GM21619 (cell line): ENCODE measurements at regions not wholly inside any gene's neighbourhood (a gene's known extent, or its start where the extent isn't known, plus 50 kb on each side); places are given as distances from the start of the nearest gene placed in this dataset.

Source experiments
- ATAC-seq: cut with Tn5 transposase; IDR thresholded peaks from one replicate; pipeline ENCODE4 v1.9.1; 2021; ENCODE audit not compliant: unreplicated experiment

DNA sequence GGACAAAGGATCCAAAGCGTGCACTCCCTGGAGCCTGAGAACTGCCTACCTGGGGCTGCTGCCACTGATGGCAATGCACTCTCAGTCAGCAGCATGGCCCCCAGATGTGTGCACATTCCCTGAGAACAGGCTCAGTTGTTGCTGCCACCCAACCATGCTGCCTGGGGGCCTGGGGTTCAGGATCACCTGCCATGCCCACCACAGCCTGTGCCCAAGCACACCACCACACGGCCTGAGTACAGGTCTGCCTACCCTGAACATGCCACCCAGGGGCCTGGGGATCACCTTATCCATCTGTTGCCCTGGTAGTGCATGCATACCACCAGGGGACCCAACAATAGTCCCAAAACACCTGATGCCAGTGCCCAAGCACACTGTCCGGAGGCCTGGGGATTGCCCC lies 1174.5 kb downstream of the SORCS1 start:
- no peak for ATAC-seq

DNA sequence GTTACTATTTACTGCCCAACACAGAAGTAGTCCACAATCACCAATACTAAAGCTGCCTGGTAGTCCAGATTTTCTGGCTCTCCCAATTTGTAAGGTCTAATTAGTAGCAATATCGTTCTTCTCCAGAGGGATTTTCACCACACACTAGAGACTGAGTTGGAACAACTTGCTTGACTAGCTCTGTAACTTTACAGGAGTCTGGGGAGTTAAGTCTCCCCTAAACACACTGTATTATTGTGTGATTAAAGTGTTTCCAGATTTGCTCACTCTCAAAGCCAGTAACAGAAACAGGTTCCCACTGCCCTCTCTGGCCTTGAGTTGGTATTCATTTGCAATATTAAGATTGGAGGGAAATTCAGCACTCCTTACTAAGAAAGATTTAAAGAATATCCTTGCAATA lies 1175.7 kb downstream of the SORCS1 start:
- ATAC-seq = no peak

DNA sequence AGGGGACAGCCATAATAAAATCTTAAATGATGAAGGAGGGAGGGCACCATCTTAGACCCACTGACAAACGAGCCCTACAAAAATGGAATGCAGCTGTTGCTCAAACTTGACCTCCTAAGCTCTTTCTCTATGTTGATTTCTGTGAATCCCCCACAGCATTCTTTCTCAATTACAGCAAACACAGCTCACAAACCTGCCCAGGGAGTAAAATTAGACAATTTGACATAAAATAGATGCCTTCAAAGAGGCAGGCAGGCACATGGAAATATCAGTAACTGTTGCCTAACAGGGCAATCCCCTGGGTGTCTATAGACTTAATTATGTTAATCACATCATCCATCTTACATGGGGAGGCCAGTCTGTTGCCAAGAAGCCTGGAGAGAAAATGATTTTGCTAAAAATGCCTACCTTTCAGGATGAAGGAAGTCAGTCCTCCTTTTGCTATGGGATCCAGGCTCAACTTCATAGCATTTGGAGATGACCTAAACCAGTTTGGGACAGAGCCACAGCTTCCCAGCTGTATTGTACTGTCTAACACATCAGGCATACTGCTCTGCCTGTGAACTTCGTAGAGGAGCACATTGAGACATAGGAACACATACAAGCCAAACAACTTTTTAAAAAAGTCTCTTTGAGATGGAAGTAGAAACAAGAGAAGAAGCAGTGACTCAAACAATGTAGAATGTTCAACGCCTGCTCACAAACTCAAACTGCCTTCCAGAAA lies 1177.4 kb downstream of the SORCS1 start:
- ATAC-seq = no peak

DNA sequence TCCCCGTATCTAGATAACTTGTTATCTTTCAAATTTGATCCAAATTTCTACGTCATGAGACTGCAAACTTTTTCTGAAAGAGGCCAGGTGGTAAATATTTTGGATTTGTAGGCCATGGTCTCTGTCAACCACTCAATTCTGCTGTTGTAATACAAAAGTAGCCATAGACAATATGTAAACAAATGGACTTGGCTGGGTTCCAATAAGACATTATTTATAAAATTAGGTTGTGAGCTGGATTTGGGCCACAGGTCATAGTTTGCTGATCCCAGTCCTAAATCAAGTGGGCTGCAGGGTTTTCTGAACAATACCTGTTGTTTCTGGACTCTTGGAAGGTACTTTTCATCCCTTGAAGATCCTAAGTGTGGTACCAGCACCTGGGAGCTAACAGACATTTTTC lies 1178.0 kb downstream of the SORCS1 start:
- ATAC-seq = no peak

DNA sequence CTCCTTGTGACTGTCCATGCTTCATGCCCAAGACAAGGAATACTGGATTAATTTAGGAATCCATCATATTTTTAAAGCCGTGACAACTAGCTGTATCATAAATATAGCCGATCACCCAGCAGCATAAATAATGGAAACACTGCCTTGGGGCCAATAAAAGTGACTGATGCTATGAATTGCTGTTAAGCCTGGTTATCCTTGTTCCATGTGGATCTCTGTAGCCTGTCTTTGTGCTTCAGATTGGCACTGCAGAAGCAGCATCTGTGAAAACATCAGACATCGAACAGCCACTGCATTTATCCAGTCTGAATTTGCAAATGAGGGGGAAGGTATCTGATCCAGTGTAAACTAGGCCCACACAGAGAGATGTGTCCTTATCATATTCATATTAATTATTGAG lies 1181.8 kb downstream of the SORCS1 start:
- ATAC-seq = no peak

DNA sequence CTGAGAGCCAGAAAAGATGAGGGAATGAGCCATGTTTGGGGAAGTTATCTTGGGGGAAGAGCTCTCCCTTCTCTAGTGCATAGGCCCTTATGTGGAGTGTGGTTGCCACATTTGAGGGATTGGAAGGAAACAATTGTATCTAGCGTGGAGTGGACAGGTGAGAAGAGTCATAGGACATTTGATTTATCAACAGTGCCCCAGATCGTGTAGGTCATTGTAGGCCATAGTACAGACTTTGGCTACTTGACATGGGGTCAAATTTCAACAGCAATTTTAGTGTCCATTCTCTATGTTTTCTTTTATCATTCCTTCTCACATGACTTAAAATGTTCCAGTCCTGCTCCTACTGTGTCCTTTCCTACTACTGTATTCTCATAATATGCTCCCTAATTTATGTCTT lies 1182.8 kb downstream of the SORCS1 start:
- no peak for ATAC-seq

DNA sequence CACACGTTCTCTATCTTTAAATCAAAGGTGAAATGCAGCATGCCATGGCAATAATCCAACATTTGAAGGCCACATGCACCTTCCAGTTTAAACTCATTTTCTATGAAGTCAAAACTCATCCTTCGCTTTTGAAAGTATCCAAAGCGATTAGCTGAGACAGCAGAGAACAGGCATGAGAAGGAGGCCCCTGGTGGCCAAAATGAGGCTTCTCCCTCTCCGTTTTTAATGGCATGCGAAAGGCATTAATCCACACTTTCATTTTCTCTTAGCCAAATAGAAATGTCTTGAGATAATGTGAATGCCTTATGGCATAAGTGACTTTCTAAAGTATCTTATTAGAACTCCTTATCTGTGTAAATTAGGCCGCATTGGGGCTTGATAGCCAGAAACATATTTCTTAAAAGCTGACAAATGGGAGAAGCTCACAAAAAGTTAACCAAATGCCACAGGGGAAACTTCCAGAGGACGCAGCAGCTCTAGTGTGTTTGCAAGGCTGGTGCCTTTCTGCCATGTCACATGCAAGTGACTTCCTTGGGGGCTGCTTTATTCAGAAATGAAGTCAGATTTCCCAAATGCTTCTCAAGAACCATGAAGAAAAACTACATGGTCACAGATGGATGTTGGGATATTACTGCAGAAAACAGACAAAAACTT lies 1189.6 kb downstream of the SORCS1 start:
- ATAC-seq = peak; percentile 80

DNA sequence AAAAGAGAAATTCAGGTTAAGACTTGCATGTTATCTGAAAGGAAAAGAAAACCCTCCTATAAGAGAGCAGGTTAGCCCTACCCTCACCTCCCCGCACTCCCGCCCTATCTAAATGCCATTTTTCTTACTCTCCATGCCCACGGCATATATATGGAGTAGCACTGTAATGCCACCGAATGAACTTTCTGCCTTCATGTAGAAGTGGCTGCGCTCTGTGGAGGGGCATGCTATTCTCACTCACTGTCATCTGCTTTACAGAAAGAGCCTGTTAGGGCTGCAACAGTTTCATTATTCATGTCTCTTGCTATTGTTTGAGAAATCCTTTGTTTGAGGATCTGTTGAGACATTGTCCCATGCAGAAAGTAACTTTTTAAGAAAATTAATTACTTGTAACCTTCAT lies 1190.6 kb downstream of the SORCS1 start:
- no peak for ATAC-seq

DNA sequence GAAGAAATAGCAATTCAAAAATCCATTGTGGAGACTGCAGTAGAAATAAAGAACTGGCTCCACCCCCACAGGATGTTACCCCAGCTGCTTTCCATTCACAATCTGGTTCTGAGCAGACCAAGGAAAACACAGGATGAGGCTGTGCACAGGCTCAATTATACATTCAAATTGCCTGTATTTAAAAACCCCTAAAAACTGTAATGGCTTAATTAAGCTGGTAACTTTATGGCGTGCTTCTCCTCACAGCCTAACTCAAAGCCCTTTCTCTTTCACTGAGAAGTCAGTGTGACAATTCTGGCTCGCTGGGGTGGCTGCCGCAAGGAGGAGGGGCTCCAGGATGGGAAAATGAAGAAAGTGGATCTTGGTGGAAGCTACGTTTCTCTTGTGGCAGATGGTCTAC lies 1191.1 kb downstream of the SORCS1 start:
- no peak for ATAC-seq

DNA sequence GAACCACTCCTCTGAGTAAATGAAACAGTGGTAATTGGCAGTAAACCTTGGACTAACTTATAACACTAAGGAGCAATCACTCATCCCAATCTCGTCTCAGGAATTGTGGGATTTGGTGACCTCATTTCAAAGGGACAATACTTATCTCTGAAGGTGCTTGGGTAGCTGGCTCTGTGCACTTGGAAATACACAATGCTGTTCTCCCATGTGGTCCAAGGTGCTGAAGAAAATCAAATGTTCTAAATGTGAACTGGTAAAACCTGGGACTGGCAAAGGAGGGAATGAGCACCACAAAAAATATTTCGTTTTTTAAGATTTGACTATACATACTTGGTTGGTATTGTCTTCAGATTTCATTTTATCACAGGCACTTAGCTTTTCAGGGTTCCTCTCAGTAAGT lies 1193.0 kb downstream of the SORCS1 start:
- no peak for ATAC-seq

DNA sequence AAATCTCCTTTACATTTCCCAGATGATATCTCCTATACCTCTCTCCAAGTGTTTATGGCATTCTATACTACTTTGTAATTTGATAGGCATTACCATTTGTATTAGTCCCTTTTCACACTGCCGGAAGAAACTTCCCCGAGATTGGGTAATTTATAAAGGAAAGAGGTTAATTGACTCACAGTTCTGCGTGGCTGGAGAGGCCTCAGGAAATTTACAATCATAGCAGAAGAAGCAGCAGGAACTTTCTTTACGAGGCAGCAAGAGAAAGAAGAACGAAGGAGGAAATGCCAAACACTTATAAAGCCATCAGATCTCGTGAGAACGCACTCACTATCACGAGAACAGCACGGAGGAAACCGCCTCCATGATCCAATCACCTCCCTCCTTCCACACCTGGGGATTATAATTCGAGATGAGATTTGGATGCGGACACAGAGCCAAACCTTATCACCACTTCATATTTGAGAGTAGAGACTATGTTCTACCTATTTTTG lies 1194.6 kb downstream of the SORCS1 start:
- no peak for ATAC-seq

DNA sequence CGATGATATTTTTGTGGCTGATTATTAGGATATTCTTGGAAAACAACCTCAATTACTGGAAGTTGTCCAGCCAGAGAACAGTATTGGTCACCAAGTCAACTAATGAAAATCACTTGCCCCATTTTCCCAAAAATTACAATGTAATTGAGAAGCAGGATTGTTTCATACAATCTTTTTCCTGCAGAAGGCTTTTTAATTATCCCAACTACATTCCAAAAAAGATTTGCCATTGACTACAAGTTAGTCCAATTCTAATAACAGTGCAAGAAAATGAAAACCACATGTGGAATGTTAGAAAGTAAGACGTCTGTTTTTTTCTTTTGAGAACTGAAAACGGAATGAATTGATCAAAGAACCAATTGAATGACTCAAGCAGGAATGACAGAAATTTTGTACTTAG lies 1195.8 kb downstream of the SORCS1 start:
- no peak for ATAC-seq

DNA sequence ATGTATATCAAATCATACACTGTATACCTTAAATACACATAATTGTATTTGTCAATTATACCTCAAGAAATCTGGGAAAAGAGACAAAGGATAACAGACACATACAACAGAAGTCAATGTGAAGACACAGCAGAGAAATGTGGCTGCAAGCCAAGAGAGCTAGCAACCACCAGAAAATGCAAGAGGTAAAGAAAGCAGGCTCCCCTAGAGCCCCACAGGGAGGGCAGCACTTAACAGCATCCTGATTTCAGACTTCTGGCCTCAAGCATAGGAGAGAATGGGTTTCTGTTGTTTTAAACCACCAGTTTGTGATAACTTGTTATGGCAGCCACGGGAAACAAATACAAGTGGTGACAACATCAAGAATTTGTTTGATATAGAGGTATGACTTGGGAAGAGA lies 1197.2 kb downstream of the SORCS1 start:
- ATAC-seq = no peak

DNA sequence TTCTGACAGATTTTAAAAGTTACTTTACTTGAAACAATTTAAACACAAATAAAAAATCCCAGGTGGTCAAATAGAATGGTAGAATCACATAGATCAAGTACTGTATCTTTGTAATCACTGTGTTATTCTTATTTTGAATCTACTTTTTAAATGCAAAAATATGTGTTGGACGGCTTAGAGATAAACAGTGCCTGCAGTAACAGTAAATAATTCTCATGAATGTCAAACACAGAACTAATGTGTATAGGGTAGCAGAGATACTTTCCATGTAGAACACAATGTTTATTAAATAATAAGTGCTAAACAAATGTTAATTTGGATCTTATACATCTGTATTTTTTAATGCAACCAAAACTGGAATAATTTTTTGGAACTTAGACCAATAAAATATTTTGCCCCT lies 1199.4 kb downstream of the SORCS1 start:
- ATAC-seq = no peak

DNA sequence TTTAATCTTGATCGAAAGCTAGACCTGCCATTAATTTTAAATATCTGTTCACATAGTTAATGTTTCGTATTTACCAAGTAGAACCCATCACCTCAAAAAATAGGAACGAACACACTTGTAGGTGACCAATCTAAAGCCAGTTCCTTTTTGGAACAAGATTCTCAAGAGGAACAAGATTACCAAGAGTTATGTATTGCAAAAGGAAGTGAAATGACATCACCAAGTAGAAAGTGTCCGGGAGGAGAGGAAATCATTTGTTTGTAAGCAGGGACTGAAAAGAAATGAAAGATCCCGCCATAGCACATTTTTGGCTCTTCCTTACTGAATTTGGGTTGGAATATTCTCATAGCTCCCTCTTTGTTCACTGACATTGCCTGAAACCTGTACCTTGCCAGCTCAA lies 1200.5 kb downstream of the SORCS1 start:
- ATAC-seq = no peak

DNA sequence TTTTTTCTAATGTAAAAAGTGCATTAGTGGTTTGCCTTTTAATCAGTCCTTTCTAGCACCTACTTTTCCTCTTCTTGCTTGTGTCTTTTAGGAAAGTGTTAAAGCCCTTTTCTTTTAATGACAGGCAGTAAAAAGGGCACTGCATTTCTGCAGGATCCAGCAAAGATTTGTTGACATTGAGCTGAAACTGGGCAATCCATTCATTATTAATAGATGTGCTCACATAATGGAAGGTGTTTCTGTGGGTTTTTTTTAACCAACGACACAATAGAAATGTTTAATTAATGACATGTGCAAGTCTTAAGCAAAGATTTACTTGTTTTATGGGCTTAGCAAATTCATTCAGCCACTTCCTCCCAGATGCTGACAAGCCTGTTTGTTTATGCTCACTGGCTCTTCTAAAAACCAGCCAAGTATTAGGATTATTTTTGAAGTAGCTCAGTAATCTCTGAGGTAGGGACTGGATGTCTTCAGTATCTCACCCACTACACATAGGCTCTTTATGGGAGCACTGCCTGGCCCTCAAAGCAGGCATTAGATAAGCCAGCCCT lies 1201.1 kb downstream of the SORCS1 start:
- no peak for ATAC-seq

DNA sequence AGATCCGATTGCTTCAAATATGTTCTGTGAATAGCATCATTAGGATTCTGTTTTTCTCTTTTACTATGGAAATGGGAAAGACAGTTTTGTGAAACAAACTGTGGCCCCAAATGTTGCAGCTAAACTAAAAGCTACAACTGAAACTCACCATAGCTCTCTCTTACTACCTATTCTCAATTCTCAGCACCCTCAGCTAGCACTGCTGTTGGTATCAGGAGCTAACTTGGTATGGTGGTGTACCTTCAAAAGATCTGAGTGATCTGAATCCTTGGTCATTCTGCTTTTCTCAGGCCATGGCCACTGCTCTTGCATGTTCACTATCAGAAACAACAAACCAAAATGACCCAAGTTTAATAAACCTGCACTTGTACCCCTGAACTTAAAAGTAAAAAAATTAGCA lies 1208.0 kb downstream of the SORCS1 start:
- ATAC-seq = no peak

DNA sequence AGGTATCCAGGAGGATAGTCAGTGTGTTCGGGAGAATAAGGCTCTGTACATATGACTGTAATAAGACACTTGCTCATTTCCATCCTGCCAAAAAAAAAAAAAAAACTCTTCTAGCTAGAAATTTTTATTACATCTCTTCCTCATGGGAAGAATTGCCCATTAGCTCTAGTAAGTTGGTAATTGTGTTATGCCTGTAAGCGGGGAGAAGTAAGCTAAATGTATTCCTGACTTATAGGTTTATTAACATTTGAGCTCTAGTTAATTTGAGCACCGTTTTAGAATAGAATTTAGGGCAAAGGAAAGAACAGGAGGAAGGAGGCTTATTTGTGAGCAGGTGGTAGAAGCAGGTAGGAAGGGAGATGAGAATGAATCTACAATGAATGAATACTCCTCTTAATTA lies 1210.6 kb downstream of the SORCS1 start:
- no peak for ATAC-seq

DNA sequence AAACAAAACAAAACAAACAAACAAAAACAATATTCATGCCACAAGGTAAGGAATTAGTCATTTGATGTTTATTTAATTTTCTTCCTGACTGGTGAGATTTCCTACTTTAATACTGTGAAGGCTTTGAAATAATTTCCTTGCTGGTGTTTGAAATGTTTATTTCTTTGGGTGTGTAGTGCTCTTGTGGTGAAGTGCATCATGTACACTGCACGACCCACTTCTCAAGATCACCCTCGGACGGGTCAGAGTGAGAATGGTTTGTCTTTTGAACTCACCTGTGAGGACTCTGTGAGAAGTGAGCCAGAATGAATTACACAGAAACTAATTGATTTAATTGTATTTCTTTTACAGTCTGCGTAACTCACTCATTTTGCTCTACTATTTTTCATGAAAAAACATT lies 1211.5 kb downstream of the SORCS1 start:
- ATAC-seq = no peak

DNA sequence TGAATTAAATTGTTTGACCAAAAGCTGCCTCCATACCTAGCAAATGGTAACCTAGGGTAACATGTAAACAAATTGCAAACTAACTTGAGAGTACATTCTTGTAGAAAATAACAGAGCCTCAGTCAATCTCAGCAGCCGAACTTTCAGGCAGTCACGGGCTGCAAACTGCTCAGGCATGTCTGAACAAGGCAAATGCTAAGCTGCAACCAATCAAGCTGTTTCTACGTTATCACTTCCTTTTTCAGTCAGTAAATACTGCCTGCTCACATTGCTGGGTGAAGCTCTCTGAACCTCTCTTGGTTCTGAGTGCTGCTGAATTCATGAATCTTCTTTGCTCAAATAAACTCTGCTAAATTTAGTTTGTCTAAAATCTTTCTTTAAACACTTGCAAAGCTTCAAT lies 1212.4 kb downstream of the SORCS1 start:
- peak; percentile 85 for ATAC-seq

DNA sequence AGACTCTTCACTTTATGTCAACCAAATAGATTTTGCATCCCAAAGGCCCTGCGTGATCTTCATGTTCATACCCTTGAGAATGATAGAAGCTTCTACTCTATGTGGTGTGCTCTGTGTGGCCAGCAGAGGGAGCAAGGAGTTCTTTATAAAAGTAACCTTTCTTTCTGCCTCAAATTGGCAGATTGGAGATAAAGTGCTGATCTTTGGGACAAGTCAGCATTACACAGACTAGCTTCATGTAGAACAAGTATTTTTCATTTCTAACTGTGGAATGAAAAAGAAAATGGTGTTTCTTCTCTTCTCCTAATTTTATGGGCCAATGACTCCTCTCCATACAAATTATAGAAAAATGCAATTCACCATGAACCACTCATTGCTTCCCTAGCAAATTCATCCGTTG lies 1214.1 kb downstream of the SORCS1 start:
- ATAC-seq = peak; percentile 65

DNA sequence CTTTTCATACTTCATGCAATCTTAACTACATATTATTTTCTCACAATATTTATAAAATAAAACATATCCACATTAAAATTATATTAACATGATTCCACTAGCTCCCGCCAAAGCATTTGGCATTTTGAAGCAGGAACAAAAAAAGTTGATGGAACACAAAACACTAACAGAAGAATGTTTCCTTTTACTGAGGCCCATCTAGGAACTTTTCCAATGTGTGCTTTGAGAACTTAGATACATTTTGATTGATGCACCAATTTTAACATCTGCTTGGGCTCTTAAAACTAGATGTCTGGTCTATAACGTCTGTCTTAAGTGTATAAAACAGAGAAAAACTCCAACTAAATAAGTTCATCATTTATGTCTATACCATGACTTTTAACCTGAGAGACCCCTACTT lies 1214.8 kb downstream of the SORCS1 start:
- no peak for ATAC-seq
